ENCODE measurements at regions not wholly inside any gene's neighbourhood (a gene's known extent, or its start where the extent isn't known, plus 50 kb on each side); places are given as distances from the start of the nearest gene placed in this dataset.

GRCh38 chr16:86913886-86914285, 335.5 kb downstream of the FOXL1 start:
- DNase-seq (ENCODE audit: low read depth): no peak

DNA sequence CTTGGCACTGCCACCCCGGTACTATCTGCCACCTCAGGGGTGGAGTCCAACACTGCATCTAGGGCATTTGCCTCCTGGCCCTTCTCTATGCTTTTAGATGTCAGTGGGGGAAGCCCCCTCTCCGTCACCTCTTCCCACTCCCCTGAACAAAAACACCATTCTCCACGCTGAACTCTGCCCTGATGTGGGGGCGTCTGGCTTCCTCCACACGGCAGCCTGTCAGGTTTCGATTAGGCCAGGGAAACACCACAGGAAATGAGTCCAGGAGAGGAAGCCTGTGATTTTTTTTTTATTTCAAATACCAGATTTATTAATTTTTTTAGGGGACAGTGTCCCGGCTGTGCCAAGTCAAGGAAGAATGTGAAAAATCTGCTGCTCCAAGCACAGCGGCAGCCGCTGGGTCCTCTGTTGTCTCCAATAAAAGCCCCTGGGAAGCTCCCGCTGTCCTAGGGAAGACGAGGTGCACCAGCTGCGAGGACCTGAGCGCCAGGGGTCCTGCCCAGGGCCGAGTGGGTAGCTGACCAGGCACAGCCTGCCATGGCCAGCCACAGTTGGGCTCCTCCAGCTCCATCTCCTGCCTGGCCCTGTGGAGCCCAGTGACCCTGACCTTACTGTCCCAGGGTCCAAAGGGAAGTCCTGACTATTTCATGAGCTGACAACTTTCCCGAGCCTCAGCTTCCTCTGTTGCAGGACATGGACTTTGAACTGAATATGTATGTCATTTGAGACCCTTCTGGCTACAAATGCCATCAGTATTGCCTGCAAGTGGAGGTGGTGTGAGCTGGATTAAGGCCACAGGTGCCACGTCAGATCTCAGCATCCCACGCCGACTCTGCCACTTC, 336.7 kb downstream of the FOXL1 start:
- DNase-seq (ENCODE audit: low read depth): no peak

DNA sequence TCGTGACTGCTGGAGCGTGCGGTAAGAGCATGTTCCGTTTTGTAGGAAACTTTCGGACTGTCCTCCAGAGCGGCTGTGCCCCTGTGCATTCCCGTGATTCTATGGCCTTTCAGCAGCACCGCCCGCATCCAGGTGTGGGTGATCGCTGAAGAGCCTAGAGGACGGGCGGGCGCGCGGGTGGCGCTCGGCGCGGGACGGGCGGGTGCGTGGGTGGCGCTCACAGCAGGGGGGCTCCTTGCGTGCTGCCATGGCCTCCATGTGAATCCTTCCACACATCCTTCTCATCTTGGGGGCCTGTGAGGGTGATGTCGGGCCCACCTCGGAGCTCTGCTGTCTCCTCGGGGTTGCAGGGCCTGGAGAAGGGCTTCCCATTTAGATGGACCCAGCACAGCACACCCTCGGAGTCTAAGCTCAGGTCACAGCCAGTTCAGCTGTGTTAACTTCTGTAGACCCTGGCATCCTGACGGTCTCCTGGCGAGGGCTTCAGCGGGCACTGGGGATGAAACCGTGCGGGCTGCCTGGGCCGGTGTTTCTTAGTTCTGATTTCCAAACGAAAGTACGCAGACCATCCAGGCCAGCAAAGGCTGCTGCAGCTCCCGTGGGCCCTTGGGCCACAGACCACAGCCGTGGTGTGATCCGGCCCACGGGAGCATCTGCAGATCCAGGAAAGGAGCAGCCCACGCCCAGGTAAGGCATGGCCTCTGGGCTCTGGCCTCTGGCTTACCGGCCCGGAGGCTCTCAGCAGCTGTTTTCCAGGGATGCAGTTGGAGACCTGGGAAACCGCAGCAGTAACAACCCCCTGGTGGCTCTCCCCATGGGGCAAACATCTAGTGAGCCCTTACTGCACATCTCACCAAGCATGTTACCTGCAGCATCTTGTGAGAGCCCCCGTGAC, 339.4 kb downstream of the FOXL1 start:
- no peak for DNase-seq (ENCODE audit: low read depth)

DNA sequence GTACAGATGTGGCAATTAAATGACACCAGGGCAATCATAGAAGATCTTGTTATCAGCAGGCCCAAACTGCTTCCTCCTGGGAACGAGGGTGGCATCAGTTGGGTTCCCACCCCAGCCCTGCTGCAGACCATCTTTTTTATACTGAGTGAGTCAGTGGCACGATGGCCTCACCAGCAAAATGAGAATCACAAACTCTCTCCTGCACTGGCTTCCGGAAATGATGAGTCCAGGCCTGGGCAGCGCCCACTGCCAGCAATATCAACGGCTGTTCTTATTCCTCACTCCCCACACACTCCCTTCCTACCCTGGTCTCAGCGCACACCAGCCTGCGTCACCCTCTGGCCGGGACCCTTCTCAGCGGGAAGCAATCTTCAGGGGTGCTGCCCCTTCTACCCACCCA, 340.3 kb downstream of the FOXL1 start:
- no peak for DNase-seq (ENCODE audit: low read depth)

GRCh38 chr16:86919078-86919477, 340.7 kb downstream of the FOXL1 start:
- no peak for DNase-seq (ENCODE audit: low read depth)

DNA sequence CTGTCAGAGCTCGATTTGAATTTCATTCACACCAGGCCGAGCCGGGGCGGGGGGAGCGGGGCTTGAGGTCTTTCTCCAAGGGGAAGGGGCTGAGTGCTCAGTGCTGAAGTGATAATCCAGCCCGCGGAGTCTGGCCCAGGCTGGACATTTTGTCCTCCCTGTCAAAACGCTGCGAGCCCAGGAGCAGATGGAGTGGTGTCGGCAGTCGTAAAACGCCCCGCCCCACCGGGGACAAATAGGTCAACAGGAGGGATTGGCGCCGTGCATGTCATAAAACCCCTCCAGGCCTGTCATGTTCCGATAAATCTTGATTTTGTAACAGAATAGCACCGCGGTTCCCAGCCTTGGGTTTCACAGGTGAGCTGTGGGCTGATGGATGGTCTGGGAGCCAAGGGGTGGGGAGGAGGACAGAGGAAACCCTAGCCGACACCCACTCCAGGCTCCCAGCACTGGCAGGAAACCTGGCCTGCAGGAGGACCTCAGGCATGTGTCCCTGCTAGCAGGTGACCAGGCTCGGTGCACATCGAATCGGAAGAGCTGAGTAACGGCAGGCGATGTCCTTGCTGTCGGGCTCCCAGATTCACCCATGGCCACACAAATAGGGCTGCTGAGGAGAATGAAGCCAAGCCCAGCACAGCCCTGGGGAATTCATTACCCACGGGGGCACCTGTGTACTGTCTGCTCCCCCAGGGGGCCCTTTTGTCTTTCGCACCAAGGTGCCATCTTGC, 341.4 kb downstream of the FOXL1 start:
- no peak for DNase-seq (ENCODE audit: low read depth)

DNA sequence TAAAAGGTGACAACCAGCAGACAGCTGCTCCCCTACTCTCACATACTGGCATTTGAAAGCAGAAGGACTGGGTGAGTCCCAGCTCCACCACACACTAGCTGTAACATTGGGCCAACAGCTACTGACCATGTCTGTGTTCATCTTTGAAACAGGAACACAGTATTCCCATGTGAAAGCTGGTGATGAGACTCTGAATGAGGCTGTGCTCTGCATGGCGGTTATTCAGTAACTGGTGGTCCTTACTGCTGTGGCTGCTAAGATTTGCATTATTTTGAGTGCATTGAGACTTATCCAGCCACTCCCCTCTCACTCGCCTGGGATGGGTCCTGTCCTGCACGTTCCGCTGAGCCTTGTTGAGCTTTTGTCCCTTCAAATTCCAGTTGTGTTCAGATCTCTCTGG, 342.9 kb downstream of the FOXL1 start:
- DNase-seq (ENCODE audit: low read depth): no peak

- DNase-seq (ENCODE audit: low read depth): no peak
These were observed 344.0 kb downstream of the FOXL1 start for GRCh38 chr16:86922311-86922710.

GRCh38 chr16:86923656-86924055, 345.3 kb downstream of the FOXL1 start:
- no peak for DNase-seq (ENCODE audit: low read depth)

DNA sequence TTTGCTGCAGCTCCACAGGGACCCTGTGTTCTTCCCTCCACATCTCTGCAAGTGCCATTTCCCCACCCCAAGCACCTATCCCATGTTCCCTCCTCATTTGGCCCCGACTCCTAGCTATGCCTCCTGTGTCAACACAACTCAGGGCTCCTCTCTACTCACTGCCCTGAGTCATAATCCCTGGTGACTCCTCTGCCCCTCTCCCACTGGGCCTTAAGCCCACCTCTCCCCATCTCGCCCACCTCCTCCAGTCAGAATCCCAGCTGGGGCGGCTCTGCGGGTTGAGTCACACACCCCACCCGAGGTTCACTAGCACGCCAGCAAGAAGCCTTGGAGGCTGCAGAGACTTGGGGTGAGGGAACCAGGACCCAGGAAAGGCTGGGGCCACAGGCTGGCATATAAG, 346.2 kb downstream of the FOXL1 start:
- no peak for DNase-seq (ENCODE audit: low read depth)

GRCh38 chr16:86925067-86925791, 346.9 kb downstream of the FOXL1 start:
- DNase-seq (ENCODE audit: low read depth): no peak

DNA sequence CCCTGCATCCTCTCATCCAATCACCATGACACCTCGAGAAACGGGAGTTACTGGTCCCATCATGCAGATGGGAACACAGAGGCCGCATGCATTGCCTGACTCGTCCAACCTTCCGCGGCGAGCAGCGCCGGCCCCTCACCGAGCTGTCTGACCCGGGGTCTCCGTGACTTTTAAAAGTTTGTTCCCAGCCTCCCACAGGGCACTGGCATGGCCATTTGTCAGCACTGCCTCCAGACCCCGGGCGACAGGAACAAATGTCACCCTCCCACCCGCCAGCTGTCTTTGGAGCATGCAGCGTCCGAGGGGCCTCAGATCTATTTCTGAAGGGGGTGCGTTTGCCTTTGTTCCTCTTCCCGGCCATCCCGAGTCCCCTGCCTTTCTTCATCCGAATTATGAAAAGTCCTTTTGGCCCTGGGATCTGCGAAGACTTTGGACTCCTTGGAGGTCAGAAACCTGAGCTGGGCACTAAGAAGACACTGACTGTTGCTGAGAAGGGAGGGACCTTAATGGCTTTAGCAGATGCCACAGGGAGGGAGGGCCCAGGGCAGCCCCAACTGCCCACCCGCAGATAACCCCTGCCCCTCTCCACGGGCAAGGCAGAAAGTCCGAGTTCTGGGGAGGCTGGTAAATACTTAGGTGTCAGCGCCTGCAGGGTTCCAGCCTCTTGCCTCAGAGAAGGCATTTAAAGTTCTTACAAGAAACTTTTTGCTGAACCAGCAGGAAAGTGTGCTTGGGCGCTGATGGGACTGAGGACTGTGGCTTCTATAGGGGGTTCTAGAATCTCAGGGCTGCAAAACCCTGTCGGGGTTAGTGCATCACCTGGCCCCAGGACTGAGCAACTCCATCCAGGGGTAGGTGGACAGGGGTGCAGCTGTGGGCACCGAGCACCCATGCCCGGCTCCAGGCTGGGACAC, 348.1 kb downstream of the FOXL1 start:
- DNase-seq (ENCODE audit: low read depth): no peak

- no peak for DNase-seq (ENCODE audit: low read depth)
These were observed 349.4 kb downstream of the FOXL1 start for GRCh38 chr16:86927699-86928098.

DNA sequence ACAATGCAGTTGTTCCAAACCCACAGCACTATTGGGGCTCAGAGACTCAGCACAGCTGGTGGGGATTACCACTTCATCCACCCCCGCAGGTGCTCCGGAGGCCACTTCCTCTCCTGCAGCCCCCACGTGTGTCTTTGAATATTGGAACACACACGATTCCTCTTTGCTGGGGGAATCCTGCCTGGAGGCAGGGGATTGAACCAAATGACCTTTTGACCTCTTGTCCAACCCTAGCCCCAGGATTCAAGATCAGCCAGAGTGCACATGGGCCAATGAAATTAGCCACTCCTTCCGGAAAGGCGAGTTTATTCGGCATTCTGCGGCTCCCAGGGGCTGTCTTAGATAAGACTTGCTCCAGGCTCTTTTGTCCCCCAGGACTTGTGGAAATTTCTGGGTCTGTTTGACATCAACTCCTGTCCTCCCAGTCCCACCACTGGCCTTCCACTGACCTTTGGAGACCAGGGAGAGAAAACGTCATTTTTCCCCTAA, 350.2 kb downstream of the FOXL1 start:
- no peak for DNase-seq (ENCODE audit: low read depth)

DNA sequence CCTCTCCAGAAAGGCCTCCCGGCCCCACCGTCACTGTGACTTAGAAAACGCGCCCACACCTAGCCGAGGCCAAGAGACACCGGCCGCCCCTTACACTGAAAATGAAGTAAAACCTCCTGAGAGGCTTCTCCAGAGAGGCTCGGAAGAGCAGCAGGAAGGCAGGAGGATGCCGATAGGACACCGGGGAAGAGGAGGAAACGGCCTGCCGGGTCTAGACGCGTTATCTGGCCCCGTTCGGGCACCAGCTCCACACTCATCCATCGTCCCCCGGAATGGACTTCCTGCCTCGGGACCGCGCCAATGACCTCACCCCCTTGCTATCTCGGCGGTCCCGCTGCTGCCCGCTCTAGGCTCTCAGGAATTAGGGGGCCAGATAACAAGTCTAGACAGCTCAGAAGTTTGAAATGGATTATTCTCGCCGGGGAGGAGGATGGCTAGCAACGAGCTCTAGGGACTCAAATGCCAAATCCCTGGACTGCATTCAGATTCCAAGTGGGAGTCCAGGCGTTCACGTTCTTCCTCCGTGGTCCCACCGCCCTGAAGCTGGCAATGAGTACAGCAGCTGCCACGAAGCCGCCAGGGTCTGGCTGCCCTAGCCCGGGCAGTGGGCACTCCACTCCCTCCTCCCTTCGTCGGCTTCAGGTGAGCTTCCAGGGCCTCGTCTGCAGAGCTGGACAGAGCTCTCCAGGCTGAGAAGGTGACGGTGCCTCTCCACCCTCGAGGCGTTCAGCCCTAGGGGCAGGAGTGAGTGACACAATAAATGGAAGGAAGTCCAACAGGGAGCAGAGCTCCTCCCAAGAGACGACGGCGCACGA, 350.9 kb downstream of the FOXL1 start:
- DNase-seq (ENCODE audit: low read depth): no peak

GRCh38 chr16:86930001-86930400, 351.7 kb downstream of the FOXL1 start:
- DNase-seq (ENCODE audit: low read depth): no peak

DNA sequence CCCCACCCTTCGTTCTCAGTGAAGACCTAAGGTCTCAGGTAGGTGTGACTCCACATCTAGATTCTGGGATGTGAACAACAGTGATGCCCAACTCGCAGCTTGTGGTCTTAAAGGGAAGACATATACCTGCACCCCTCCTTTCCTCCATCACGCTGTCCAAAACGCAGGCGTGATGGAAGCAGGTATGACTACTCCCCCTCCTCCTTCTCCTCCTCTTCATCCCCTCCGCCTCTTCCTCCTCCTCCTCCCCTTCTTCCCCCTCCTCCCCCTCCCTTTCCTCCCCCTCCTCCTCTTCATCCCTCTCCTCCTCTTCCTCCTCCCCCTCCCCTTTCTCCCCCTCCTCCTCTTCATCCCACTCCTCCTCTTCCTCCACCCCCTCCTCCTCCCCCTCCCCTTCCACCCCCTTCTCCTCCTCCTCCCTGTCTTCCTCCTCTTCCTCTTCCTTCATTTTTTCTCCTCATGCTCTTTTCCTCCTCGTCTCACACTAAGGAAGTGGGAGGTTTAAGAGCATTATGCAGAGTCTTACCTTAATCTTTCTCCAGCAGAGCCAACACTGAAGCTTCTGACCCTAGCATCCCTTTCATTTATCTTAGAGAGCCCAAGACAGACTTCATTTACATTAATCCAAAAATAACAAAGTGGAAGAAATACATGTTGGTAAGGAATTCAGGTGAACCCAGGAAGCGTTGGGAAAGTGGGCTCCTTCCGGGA, 352.5 kb downstream of the FOXL1 start:
- DNase-seq (ENCODE audit: low read depth): no peak

DNA sequence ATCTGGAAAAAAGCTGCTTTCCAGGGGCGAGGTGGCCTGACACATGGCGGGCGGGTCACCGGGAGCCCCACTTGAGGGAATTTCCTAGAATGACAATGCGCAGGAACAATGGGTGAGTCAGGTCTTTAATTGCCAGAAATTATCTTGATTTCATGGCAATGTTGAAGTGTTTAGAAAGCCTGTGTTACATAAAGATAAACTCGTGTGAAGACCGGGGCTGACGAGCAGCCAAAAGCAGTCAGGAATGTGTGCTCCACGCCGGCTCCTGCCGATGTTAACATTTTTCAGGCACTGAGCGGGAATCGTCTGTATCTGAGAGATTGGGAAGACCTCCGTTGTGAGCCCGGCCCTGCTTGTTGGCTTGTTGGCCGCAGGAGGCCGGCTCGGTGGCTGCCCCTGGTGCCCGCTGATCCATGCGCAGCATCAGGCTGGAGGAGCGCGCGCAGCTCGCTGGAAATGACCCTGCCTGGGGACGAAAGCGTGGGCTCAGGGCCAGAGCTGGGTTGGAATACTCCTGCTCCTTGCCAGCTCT, 353.1 kb downstream of the FOXL1 start:
- no peak for DNase-seq (ENCODE audit: low read depth)
